GM10266 (cell line): ENCODE measurements at regions not wholly inside any gene's neighbourhood (a gene's known extent, or its start where the extent isn't known, plus 50 kb on each side); places are given as distances from the start of the nearest gene placed in this dataset.

Source experiments
- DNase-seq: peaks from one replicate; pipeline ENCODE4 v3.0.0; 2012; ENCODE audit errors: extremely low spot score
- CTCF ChIP-seq: IDR thresholded peaks from 2 replicates; pipeline ENCODE4 v1.5.1; 2012; ENCODE audit warnings: mild to moderate bottlenecking, low read depth; ENCODE audit not compliant: control insufficient read depth, insufficient read depth; ENCODE audit errors: missing control alignments

- no peak for TF ChIP-seq CTCF
- DNase-seq = no peak
Observed at GRCh38 chr17:65446838-65447526, 114.5 kb downstream of the AXIN2 start.

- TF ChIP-seq CTCF = no peak
- no peak for DNase-seq
Observed at GRCh38 chr17:65446043-65446442, 115.4 kb downstream of the AXIN2 start.

GRCh38 chr17:65444049-65444448 is 117.4 kb downstream of the AXIN2 start:
- no peak for TF ChIP-seq CTCF
- no peak for DNase-seq

- no peak for DNase-seq
- no peak for TF ChIP-seq CTCF
Observed at GRCh38 chr17:65442691-65443090, 118.8 kb downstream of the AXIN2 start.

GRCh38 chr17:65442250-65442649 is 119.2 kb downstream of the AXIN2 start:
- no peak for DNase-seq
- no peak for TF ChIP-seq CTCF

- no peak for DNase-seq
- no peak for TF ChIP-seq CTCF
Observed at GRCh38 chr17:65441053-65441605, 120.3 kb downstream of the AXIN2 start.

- TF ChIP-seq CTCF = no peak
- DNase-seq = no peak
Observed at GRCh38 chr17:65438708-65439294, 122.6 kb downstream of the AXIN2 start.
